CD4-positive, alpha-beta T cell treated with Interleukin-6 for 4 hours (primary cell): ENCODE measurements at regions not wholly inside any gene's neighbourhood (a gene's known extent, or its start where the extent isn't known, plus 50 kb on each side); places are given as distances from the start of the nearest gene placed in this dataset.
"Not testable (repeated sequence)": the region's sequence is repeated elsewhere in the genome, so short reads cannot be mapped to it uniquely, and the experiment has no call there.

Source experiments
- DNase-seq: peaks from one replicate; pipeline ENCODE4 v3.0.0-alpha.2; 2020; ENCODE audit warnings: mixed read lengths

DNA sequence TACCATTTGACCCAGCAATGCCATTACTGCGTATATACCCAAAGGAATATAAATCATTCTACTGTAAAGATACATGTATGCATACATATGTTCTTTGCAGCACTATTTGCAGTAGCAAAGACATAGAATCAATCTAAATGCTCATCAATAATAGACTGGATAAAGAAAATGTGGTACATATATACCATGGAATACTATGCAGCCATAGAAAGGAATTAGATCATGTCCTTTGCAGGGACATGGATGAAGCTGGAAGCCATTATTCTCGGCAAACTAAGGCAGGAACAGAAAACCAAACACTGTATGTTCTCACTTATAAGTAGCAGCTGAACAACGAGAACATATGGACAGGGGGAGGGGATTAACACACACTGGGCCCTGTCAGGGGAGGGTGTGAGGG, 54.8 kb upstream of the ZNF30 start:
- not testable (repeated sequence) for DNase-seq

DNA sequence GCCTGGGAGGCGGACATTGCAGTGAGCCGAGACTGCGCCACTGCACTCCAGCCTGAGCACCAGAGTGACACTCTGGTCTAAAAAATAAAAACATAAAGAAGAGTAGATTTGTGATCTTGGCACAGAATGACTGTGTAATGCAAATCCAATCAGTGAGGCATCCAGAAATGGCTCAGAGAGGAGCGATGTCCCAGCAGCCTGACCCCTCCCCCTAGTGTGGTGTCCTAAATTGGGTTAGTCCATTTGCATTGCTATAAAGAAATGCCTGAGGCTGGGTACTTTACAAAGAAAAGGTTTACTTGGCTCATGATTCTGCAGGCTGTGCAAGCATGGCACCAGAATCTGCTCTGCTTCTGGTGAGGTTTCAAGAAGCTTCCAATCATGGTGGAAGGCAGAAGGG, 59.1 kb upstream of the ZNF30 start:
- no peak for DNase-seq

DNA sequence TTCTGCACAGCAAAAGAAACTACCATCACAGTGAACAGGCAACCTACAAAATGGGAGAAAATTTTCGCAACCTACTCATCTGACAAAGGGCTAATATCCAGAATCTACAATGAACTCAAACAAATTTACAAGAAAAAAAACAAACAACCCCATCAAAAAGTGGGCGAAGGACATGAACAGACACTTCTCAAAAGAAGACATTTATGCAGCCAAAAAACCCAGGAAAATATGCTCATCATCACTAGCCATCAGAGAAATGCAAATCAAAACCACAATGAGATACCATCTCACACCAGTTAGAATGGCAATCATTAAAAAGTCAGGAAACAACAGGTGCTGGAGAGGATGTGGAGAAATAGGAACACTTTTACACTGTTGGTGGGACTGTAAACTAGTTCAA, 61.5 kb upstream of the ZNF30 start:
- not testable (repeated sequence) for DNase-seq

DNA sequence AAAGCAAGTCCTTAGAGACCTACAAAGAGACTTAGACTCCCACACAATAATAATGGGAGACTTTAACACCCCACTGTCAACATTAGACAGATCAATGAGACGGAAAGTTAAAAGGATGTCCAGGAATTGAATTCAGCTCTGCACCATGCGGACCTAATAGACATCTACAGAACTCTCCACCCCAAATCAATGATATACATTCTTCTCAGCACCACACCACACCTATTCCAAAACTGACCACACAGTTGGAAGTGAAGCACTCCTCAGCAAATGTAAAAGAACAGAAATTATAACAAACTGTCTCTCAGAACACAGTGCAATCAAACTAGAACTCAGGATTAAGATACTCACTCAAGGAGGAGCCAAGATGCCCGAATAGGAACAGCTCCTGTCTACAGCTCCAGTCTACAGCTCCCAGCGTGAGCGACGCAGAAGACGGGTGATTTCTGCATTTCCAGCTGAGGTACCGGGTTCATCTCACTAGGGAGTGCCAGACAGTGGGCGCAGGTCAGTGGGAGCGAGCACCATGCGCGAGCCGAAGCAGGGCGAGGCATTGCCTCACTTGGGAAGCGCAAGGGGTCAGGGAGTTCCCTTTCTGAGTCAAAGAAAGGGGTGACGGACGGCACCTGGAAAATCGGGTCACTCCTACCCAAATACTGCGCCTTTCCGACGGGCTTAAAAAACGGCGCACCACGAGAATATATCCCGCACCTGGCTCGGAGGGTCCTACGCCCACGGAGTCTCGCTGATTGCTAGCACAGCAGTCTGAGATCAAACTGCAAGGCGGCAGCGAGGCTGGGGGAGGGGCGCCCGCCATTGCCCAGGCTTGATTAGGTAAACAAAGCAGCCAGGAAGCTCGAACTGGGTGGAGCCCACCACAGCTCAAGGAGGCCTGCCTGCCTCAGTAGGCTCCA, 66.6 kb upstream of the ZNF30 start:
- peak; percentile 6 for DNase-seq

GRCh38 chr19:34859325-34859724, 67.4 kb upstream of the ZNF30 start:
- not testable (repeated sequence) for DNase-seq

- DNase-seq = no peak
These were observed 70.7 kb upstream of the ZNF30 start for GRCh38 chr19:34856052-34856451.

DNA sequence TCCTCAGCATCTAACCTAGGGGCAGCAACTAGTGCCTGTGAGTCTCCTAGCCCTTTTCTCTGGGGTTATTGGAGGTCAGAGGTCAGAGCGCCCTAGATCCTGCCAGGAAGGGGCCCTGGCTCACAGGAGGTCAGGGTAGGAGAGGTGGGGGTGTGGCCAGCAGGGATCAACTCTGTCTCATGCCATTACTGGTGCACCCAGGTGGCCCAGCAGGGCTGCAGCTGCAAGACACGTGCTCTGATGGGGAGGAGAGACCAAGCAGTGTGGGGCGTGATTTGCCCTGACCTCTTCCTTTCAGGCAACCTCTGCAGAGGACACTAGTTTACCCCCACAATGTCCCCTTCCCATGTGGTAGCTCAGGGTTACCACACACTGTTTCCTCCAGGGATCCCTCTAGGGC, 73.3 kb upstream of the ZNF30 start:
- DNase-seq = no peak

DNA sequence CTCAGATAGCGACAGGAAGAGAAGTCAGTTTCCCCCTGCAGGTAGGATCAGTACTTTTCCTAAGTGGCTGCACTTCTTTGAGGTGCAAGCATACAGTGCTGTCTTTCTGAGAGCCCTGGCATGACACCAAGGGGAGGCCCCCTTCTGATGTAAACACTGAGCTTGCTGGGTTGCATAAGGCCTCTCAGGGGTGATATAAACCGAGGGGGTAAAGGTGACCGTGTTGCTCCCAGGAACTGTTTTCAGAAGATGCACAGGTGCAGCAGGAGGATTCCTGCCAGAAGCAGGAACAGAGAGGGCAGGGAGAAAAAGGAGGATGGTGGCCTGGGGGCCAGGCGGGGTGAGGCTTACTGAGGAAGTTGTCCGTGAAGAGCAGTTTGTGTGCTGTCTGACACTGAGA, 74.0 kb upstream of the ZNF30 start:
- no peak for DNase-seq

DNA sequence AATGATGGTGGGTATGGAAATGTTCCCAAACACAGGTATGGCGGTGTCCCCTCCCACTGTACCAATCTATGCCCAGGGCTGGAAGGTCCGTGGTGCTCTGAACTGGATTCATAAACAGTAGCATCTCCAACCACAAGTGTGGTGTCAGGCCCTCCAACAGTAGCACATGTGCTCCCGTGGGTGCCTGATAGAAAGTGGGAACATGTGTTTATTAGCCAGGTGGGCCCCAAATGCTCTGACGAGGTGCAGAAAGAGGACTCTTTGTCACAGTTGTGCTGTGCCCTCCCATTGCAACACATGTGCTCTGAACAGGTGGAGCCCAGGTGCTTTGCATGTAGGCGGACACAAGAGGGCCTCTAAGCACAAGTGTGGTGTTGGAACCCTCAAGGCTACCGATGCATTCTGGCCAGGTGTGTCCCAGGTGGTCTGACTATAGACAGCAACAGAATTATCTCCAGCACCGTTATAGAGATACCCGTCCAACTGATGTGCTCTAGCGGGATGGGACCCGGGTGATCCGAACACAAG, 75.4 kb upstream of the ZNF30 start:
- DNase-seq = no peak

GRCh38 chr19:34847393-34847792, 74.4 kb upstream of the ZNF599 start:
- no peak for DNase-seq

- no peak for DNase-seq
These were observed 71.3 kb upstream of the ZNF599 start for GRCh38 chr19:34844277-34844676.

- no peak for DNase-seq
These were observed 68.8 kb upstream of the ZNF599 start for GRCh38 chr19:34841780-34842179.

DNA sequence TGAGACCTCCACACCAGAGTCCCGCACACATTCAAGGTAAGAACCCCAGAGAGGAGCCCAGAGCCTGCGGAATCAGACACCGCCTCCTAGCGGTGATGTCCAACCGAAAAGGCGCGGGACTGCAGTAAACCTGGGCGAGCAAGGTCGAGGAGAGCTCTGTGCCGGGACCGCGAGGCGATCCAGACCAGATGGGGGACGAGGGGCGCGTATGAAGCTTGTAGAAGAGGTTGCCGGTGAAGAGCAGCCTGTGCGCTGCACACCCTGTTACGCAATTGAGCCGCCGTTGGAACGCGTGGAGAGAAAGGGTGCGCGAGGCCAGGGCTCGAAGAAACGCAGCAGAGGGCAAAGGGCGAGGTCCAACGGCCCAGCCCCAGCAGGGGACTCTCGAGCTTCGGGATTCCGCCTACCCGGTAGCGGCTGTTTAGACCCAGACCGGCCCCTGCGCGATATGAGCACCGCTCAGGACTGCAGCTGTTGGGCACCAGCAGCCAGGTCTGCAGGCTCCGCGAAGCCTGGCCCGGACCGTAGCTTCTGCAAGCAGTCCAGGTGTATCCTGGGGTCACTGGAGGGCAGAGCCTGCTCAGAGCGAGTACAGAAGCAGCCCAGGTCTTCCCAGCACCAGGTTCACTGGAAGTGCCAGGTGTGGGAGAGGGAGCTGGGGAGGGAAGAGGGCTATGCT, 65.9 kb upstream of the ZNF599 start:
- DNase-seq = peak; percentile 52

- peak; percentile 7 for DNase-seq
These were observed 65.2 kb upstream of the ZNF599 start for GRCh38 chr19:34838248-34838647.

- no peak for DNase-seq
These were observed 64.2 kb upstream of the ZNF599 start for GRCh38 chr19:34837262-34837661.

DNA sequence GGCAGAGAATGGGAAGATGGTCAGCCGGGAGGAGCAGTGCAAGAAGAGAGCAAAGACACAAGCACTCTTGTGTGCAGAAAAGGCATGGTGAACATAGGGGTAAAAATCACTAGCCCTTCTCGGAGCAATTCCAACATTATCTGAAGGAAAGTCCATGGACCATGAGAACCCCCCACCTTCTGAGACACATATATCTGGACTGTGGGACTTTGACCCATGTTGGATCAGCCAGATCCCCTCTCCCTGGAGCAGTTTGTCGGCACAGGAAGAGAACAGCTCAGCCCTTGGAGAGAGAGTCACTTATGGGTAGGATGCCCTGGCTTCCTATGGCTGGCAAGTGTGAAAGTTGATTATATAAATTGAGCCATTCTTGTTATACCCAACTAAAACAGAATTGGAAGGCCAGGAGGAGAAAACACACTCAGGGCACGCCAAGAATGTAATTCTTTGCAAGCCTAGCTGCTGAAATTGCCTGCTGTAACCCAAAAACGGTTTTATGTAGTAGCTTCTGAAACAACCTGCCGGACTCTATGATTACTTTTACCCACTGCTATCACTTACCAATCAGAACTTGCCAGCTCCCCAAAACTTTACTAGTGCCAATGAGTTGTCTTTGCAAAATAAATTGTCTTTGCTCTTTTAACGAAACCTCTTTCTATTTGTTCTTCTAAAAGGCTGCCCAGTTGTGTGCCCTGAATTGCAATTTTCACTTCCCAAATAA, 62.8 kb upstream of the ZNF599 start:
- no peak for DNase-seq

GRCh38 chr19:34834472-34835061, 61.6 kb upstream of the ZNF599 start:
- no peak for DNase-seq

GRCh38 chr19:34832581-34833112, 59.6 kb upstream of the ZNF599 start:
- DNase-seq = no peak

DNA sequence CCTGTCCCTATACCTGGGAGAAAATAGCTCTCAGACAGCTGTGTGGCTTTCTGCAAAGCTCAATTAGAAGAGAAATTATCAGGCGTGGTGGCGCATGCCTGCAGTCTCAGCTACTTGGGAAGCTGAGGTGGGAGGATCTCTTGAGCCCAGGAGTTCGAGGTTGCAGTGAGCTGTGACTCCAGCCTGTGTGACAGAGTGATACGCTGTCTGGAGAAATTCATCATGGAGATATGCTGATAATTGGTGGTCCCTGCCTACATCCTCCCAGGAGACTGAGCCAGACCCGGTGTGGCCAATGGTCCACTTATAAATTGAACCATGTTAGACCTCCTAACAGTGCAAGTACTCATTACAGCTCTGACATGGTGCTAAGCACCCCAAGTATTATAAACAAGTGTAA, 58.7 kb upstream of the ZNF599 start:
- DNase-seq = no peak

- DNase-seq = no peak
These were observed 55.1 kb upstream of the ZNF599 start for GRCh38 chr19:34828156-34828555.

DNA sequence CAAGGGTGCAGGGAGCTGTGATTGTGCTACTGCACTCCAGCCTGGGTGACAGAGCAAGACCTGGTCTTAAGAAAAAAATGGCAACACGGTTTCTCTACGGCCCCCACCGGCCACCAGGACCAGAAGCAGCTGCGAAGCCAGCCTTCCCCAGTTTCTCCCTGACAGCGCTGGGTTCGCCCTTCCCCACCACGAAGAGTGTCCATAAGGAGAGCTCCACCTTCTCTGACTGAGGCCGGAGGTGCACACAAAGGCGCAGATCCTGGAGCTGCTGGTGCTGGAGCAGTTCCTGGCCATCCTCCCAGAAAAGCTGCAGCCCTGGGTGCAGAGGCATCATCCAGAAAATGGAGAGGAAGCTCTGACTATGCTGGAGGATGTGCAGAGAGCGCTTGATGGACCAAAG, 52.2 kb upstream of the ZNF599 start:
- no peak for DNase-seq

DNA sequence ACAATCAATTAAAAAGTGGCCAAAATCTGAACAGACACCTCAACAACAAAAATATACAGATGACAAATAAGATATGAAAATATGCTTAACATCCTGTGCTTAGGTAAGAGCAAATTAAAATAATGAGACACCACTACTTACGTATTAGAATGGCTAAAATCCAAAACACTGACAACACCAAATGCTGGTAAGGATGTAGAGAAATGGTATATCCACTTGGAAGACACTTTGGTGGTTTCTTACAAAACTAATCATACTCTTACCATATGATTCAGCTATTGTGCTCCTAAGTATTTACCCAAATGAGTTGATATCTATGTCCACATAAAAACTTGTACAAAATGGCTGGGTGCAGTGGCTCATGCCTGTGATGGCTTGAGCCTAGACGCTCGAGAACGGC, 51.7 kb upstream of the ZNF599 start:
- DNase-seq = no peak
